GM21529 (cell line): ENCODE measurements at regions not wholly inside any gene's neighbourhood (a gene's known extent, or its start where the extent isn't known, plus 50 kb on each side); places are given as distances from the start of the nearest gene placed in this dataset.
A peak's percentile ranks its signal among the peaks of the same experiment; 100 is the strongest.

Experiments used
- ATAC-seq: cut with Tn5 transposase; IDR thresholded peaks from one replicate; pipeline ENCODE4 v1.9.1; 2021; ENCODE audit not compliant: unreplicated experiment

DNA sequence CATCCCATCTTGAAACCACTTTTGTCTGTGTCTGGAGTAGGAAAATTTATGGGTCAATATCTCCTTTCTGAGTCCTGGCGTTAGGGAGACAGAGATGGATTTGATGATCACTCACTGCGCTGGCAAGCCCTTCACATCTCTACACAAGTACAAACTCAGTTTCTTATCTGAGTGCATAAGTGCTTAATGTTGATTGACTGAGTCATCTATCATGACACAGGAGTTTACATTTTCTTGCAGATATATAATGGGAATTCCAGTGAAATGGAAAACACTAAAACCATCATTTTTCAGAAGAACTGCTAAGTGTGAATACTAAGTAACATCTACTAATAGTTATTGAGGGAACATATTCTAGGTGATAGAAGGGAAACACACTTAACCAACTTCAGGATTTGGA lies 763.9 kb upstream of the COBL start:
- ATAC-seq: no peak

DNA sequence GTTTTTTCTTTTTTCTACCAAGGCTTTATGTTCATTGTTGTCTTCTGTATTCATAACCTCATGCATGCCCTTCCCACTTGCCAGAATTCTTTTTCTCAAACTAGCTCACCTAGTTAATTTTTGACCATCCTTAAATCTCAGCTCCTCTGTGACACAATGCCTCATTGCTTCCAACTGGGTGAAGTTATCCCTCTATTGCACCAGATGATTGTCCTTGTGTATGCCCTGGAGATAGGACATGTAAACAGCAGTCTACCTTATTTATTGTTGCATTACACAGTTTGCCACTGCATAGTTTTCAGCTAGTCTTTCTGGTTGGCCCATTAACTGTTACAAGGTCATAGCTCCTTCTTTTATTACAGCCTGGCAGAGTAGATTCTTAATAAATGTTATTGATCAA lies 763.1 kb upstream of the COBL start:
- ATAC-seq: no peak

DNA sequence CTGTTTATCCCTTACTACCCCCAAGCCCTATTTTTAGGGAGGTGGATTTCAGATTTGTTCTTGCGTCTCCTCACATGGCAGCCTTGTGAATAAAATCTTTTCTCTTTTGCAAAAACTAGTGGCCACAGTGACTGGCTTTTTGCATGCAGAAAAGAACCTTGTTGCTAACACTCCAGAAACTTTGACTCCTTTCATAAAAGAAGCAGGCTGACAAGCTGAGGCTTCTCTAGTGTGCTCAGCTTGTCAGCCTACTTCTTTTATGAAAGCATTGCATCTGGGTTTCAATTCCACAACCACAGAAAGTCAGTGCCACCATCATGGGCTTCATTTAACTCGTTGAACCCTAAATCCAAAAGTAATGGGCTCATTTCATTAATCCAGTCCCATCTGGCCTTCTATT lies 761.0 kb upstream of the COBL start:
- ATAC-seq: no peak

DNA sequence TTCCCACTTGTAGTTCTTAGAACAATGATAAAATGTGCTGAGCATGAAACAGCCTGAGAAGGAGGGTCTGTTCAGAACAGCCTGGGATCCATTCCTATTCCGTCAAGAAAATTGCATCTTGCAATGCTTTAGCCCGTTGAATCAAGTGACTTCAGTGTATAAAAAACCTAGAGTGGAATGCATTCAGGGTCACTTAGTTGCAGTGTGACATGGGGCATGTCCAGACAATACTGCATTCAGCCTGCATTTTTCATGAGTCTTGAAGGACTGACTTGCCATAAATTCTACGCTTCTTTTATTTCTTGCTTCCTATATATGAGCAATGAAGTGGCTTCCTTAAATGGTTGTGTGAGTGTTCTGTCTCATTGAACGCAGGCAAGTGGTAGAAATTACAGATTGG lies 758.3 kb upstream of the COBL start:
- no peak for ATAC-seq

DNA sequence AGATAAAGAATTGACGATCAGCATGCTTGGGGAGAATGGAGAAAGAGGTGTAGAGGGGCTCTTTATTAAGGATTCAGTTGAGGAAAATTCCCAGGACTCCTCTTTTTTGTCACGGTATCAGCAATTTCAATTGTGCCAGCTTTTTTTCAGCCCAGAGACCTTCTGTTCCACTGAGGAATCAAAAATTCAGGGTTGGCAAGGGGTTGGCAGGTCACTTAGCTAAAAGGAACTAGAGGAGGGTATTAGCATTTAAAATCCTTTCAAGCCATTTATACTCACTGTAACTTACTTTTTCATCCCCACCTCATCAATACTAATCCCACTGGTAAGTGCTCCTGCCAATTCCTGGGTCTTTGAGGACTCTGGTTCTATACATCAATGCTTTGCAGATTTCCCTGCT lies 757.5 kb upstream of the COBL start:
- no peak for ATAC-seq

DNA sequence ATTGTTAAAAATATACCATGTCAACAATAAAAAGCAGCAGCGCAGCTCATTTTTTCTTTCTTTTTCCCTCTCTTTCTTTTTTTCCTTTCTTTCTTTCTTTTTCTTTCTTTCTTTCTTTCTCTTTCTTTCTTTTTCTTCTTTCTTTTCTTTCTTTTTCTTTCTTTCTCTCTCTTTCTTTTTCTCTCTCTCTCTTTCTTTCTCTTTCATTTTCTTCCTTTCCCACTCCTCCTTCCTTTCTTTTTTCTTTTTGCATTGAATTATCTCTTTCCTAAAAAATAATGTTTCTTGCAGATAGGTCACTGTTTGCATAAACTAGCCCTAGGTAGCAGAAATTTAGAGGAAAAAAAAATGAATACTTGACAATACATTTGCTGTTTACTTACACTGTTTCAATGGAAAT lies 755.1 kb upstream of the COBL start:
- no peak for ATAC-seq

DNA sequence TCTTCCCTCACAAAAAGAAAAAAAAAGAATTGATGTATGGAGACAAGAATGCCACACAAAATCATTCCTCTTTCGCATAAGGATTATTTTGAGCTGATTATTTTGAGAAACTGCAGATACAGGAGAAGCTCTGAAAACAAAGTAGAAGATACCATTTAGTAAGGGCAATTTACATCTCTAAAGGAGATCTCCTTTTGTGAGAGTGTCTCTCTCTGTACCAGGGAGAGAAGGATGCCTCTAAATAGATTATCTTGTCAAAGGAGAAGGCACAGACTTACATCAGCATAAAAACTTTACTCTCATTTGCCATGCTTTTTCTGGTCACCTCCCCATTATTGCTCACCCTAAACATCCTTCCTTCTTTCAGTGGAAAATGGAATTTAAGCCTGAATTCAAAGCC lies 747.9 kb upstream of the COBL start:
- ATAC-seq: no peak

DNA sequence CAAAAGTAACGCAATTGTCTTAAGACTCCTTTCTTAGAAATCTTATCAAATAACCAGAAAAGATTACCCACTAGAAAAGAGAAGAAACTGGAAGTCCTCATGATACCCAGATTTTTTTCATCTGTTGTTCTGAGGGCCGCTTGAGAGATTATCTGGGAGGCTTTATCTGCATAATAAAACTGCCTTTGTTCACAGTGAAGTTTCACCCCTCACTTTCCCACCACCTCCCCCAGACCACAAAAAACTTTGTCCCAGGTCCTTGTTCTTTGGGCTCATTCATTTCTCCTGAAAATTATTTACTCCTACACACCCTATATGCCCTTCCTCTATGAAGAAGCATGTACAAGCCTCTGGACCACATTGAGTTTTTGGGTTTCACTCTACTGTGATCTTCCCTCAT lies 745.1 kb upstream of the COBL start:
- no peak for ATAC-seq

DNA sequence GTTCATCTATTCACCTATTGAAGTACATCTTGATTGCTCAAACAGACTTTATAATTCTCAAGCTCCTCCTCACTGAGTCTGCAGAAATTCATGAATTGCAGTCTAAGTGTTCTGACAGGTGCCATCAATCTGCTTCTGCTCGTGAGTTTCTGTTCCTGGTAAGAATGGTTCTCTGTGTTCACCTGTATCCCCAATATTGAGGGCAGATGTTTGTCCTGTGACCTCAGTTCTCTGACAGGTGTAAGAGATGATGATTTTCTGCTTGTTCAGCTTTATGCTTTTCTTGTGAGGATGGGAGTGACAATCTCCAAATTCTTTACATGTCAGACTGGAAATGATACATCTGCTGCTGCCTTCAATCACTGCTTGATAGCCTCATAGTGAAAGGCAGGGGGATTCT lies 736.9 kb upstream of the COBL start:
- ATAC-seq: no peak

DNA sequence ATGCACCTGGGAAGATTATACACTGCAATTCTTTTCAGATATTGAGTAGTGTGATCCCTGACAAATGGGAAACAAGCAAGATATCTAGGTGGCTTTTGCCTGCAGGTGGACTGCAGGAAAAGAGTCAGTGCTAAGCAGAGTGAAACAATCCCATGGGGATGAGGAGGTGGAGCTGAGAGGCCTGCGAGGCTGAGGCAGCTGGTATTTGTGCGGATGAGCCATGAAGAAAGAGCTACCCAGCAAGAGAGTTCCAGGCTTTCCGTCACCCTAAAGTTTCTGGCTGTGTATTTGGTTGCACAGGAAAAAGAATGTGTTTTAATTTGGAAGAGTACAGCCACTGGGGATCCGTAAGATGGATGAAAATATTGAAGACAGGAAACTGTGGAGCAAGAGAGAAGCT lies 714.1 kb upstream of the COBL start:
- no peak for ATAC-seq

DNA sequence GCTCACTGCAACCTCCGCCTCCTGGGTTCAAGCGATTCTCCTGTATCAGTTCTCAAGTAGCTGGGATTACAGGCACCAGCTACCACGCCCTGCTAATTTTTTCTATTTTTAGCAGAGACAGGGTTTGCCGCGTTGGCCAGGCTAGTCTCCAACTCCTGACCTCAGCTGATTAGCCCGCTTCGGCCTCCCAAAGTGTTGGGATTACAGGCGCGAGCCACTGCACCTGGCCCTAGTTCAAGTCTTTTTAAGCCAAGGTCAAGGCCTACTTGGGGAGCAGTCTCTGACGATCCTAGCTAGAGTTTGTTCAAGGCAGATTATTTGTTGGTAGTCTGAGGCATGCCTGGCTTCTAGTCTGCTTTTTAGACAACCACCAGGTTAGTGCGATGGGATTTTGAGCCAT lies 709.5 kb upstream of the COBL start:
- no peak for ATAC-seq

DNA sequence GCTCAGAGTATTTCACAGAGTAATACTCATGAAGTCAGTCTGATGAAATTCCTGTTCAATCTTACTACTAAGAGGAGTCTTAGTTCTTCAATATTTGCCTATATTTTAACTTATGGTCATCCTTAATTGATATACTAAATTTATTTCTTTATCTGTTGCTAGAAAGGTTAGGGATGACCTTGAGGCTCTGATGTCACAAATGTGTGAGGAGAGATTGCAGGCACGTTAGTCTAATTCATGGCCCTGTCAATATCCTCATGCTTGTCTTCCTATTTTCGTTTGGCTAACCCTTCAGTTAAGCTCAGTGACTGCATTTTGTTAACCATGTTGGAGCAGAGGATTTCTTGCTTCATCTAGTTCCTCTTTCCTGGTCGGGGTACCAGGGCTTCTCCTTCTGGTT lies 704.7 kb upstream of the COBL start:
- ATAC-seq: no peak

DNA sequence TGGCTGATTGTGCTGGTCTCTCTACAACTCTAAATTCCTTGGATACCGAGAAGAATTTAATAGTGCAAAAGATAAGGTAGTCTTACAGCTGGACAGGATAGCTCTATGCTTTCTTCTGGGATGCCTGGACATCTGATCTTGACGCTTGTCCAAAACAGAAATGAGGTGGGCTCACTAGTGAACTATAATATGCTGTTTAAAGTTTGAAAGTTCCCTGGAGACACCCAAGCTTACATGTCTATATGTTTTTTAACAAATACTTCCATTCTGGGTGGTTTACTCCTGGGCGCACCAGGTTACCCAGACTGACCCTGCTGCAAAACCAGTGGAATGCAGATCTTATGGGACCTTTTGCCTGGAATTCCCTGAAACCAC lies 702.1 kb upstream of the COBL start:
- no peak for ATAC-seq

DNA sequence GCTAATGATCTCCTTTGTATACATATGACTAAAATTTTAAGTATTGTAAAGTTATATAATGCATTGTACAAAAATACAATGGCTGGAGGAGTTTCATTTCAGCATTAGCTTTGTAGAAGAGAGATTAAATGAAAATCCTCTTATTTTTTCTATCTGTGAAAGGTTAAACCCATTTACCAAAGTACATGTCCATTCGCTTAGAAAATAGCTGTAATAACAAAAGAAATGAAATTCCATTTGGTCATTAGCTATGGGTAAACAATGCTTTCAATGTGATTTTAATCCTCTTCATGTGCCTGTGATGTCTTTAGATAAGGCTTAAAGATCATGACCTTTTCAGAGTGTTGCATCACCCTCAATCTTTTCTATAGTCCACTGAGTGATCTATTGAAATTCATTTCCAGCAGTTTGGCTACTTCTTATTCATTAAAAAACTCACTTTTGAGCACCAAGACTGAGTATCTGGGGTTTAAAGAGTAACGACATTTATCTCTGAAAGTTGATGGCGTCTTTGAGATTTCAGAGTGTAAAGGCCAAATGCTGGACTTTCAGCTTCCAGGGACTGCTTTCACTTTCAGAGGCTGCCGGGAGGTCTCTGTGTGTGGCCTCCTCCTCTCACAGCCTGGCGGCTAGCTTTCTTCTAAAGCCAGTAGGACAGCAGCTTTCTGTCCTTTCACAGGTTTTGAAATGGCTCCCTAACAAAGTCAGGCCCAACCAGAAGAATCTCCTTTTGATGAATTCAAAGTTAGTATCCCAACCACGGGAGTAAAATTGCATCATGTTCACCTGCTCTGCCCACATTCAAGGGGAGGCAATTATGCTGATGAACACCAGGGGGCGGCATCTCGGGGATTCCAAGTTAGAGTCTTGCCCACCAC lies 701.4 kb upstream of the COBL start:
- ATAC-seq: peak; percentile 44

DNA sequence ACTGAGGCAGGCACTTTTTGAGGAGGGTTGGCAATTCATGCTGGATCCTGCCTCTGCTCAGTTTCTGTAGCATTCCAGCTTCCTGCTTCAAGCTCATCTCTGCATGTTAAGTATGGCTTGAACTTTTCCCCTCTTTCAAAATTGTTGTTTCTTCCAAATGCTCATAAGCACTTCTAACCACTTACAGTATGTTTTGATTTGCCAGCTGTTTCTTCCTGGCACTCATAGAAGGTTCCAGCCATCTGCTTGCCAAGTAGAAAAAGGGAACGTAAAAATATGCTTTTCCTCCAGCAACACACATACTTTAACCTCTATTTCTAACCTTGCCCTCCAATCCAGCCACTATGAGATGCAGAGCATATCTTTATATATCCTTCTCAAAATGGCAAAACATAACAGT lies 692.6 kb upstream of the COBL start:
- ATAC-seq: no peak

DNA sequence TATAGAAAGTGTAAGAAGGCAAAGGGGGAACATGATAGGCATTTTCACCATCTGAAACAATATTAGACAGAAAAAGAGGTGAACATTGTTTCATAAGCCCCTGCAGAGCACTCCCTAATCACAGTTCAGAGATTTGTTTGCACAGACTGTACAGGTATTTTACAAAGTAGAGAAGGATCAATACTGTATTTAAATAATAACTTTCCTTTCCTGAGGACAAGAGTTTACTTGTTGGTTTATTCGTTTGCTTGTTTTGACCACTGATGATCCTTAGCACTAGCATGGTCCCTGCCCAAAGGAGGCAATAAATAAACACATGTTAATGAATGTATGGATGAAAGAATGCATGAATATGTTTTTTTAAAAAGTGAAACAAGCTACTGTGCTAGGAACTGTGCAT lies 690.1 kb upstream of the COBL start:
- no peak for ATAC-seq

DNA sequence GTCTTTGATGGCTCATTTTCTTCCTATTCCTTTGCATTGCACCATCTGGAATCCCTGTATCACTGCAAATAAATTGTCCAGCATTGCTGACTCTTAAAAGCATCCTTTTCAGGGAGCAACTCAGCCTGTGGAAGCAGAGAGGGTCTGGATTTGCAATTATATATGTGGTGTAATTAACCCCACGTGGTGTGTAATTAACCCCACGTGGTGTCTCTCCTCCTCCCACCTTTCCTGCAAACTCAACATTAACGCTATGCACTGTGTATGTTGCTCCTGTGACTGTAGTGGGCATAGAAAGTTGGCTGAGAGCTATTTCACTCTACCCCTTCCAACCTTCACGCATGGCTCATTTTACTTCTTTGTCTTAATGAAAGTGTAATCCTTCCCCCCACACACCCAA lies 689.0 kb upstream of the COBL start:
- ATAC-seq: no peak

DNA sequence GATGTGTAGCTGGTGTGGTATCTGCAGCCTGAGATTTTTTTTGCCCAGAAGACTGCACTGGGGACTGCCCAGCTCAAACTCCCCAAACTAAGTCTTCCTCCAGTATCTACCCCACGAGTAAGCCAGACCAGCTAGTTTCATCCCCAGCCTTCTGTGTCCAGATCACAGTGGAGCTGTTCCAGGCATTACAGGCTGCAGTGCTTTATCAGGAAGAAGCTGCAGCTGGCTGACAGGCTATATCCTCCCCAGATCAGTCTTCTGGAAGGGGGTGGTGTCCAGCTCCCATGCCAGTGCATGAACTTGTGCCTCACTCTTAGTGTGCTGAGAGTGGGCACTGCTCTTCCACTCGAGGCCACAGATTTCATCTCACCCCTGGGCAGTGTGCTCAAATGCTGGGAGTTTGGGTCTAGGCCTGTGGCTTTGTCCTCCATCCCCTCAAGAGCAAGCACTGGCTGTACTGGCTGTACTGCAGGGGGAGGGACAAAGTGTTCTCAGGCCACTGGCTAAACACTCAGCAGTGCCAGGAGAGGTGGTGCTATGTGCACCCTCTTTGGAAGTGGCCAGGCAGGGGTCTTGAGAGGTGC lies 679.1 kb upstream of the COBL start:
- no peak for ATAC-seq

DNA sequence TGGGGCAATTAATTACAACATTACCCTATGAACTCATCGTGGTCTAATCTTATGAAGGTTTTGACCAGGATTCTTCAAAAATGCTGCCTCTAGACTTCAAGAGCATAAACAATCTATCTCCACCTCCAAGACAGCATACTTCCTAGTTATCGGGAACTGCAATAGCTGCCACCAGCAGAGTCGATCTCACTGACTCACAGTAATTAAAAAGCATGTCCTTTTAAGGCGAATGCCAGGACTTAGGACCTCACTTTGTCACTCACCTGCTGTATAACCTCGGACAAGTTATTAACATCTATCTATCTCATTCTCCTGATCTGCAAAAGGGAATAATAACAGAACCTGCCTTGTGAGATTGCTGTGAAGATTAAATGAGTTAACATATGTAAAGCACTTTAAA lies 666.0 kb upstream of the COBL start:
- no peak for ATAC-seq

DNA sequence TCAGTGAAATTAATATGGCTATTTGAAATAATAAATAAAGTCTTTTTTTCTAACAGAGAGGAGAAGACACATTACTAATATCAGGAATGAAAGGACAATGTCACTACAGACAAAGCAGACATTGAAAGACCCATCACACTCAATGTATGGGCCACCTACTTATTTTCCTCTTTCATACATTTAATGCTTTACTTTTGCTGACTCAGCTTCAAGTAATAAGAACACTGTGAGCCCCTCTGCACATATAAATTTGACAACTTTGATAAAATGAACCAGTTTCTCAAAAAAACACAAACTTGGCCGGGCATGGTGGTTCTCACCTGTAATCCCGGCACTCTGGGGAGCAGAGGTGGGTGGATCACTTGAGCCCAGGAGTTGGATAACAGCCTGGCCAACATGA lies 664.2 kb upstream of the COBL start:
- no peak for ATAC-seq

DNA sequence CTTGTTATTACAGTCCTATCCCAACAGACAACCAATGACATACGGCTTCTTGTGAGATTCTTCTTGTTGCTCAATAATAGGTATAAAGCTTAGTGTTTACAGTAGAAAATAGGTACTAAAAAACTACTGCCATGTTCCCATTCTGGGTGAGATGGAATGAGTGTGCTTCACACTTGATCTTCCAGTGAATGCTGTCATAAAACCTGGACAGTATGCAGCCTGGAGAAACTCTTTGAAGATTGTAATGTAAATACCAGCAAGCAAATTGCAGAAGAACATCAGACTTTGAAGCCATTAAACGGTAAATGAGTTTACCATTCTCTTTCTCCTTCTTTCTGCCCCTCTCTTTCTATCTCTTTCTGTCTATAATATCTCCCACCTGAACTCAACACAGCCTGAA lies 663.7 kb upstream of the COBL start:
- no peak for ATAC-seq

DNA sequence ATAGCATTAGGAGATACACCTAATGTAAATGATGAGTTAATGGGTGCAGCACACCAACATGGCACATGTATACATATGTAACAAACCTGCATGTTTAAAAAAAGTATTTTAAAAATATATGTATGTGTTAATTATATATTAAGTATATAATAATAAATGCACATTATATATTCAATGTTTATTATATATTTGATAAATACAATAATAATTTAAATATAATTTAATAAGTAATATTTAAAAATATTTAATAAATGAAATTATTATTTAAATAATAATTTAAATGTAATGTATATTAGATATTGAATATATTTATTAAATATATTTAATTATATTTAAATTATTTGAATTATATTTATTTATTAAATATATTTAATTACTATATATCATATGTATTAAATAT lies 661.3 kb upstream of the COBL start:
- no peak for ATAC-seq

DNA sequence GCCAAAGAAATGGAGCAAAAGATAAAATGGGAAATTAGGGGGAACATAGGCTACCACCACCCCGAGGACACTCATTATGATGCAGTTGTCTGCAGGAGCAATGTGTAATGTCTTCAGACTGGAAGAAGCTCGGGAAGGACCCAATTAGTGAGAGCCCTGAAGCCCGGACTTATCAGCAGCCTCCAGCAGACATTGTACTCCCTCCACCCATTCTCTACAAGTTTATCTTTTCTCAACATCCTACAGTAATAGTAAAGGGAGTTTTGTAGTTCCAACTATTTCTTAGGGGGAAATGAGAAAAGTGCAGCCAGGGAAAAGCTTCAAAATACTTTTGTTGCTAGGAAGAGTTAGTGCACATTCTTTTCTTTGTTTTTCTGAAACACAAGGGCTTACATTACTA lies 657.3 kb upstream of the COBL start:
- no peak for ATAC-seq
